Fibroblast of the aortic adventitia (primary cell): ENCODE measurements at regions not wholly inside any gene's neighbourhood (a gene's known extent, or its start where the extent isn't known, plus 50 kb on each side); places are given as distances from the start of the nearest gene placed in this dataset.

Experiments
- DNase-seq: peaks from one replicate; pipeline ENCODE4 v3.0.0-alpha.2; 2010; ENCODE audit warnings: low read depth
- H3K4me3 ChIP-seq: 2 replicates; pipeline ENCODE4 v1.5.1; 2011; ENCODE audit warnings: low read depth, mild to moderate bottlenecking, control low read depth, low read length, moderate library complexity
- TF ChIP-seq, protein P1 (sequence below): IDR thresholded peaks from 2 replicates; pipeline ENCODE4 v1.5.1; 2011; ENCODE audit warnings: mild to moderate bottlenecking, low read length, control low read depth, inconsistent platforms; ENCODE audit not compliant: insufficient read depth

GRCh38 chr12:18946106-18946505 is 183.4 kb upstream of the PLEKHA5 start:
- no peak for DNase-seq
- no peak overlapping the region for H3K4me3 ChIP-seq
- TF ChIP-seq, protein P1, sequence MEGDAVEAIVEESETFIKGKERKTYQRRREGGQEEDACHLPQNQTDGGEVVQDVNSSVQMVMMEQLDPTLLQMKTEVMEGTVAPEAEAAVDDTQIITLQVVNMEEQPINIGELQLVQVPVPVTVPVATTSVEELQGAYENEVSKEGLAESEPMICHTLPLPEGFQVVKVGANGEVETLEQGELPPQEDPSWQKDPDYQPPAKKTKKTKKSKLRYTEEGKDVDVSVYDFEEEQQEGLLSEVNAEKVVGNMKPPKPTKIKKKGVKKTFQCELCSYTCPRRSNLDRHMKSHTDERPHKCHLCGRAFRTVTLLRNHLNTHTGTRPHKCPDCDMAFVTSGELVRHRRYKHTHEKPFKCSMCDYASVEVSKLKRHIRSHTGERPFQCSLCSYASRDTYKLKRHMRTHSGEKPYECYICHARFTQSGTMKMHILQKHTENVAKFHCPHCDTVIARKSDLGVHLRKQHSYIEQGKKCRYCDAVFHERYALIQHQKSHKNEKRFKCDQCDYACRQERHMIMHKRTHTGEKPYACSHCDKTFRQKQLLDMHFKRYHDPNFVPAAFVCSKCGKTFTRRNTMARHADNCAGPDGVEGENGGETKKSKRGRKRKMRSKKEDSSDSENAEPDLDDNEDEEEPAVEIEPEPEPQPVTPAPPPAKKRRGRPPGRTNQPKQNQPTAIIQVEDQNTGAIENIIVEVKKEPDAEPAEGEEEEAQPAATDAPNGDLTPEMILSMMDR, result no peak

GRCh38 chr12:18951218-18951617 is 178.3 kb upstream of the PLEKHA5 start:
- H3K4me3 ChIP-seq, result no peak overlapping the region
- peak; percentile 21 for DNase-seq

DNA sequence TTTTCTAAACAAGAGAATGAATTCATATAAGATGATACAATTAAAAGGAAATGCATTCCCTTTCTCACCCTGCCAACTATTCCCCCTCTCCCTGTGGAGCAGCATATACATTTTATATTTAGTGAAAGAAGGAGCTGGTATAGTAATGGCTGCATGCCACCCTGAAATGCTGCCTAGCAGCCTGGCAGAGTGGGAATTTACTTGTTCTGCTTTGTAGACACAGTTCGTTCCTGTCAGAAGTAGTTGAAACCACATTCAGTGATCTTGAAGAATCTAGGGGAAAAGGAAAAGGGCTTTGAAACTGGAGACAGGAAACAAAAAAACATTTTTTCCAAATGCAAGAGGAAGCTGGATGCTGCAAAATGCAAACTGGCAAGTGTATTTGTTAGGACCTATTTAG is 176.0 kb upstream of the PLEKHA5 start:
- TF ChIP-seq, protein P1, result no peak
- no peak for DNase-seq

More at GRCh38 chr12:18951218-18951617, 178.3 kb upstream of the PLEKHA5 start:
- TF ChIP-seq, protein P1, result no peak

GRCh38 chr12:18955594-18955993 is 173.9 kb upstream of the PLEKHA5 start:
- no peak overlapping the region for H3K4me3 ChIP-seq
- TF ChIP-seq, protein P1, result no peak
- DNase-seq, result peak; percentile 46

More for the DNA sequence above, 176.0 kb upstream of the PLEKHA5 start:
- no peak overlapping the region for H3K4me3 ChIP-seq

- H3K4me3 ChIP-seq, result no peak overlapping the region
- TF ChIP-seq, protein P1, result no peak
- no peak for DNase-seq
These were observed 164.3 kb upstream of the PLEKHA5 start for GRCh38 chr12:18965203-18965602.

GRCh38 chr12:18966954-18967353 is 162.6 kb upstream of the PLEKHA5 start:
- DNase-seq, result no peak
- no peak overlapping the region for H3K4me3 ChIP-seq
- TF ChIP-seq, protein P1, result no peak

- TF ChIP-seq, protein P1, result no peak
- DNase-seq, result peak; percentile 19
These were observed 161.7 kb upstream of the PLEKHA5 start for GRCh38 chr12:18967814-18968213.

More at GRCh38 chr12:18967814-18968213, 161.7 kb upstream of the PLEKHA5 start:
- no peak overlapping the region for H3K4me3 ChIP-seq
